HAP-1 (cell line): ENCODE measurements at regions not wholly inside any gene's neighbourhood (a gene's known extent, or its start where the extent isn't known, plus 50 kb on each side); places are given as distances from the start of the nearest gene placed in this dataset.
"Not testable (repeated sequence)": the region's sequence is repeated elsewhere in the genome, so short reads cannot be mapped to it uniquely, and the experiment has no call there.

Source experiments
- DNase-seq, 2 experiments: peaks; one replicate each; pipeline ENCODE4 v3.0.0-alpha.2; 2016 to 2020; ENCODE audit warnings: low spot score in 2 of 2
- H3K27me3 ChIP-seq: fragments of 250-450 bp; sonication (Bioruptor Pico); 2 replicates; pipeline ENCODE4 v1.5.1; 2020; ENCODE audit warnings: low read depth, mild to moderate bottlenecking, moderate library complexity
- H3K36me3 ChIP-seq: fragments of 250-450 bp; sonication (Bioruptor Pico); replicated peaks from 2 replicates; pipeline ENCODE4 v1.5.1; 2020; ENCODE audit warnings: mild to moderate bottlenecking
- H3K4me1 ChIP-seq: fragments of 250-450 bp; sonication (Bioruptor Pico); 2 replicates; pipeline ENCODE4 v1.5.1; 2020; ENCODE audit warnings: mild to moderate bottlenecking
- H3K4me3 ChIP-seq: fragments of 250-450 bp; sonication (Bioruptor Pico); 2 replicates; pipeline ENCODE4 v1.5.1; 2020; ENCODE audit warnings: mild to moderate bottlenecking, moderate library complexity
- H3K9me3 ChIP-seq: fragments of 250-450 bp; sonication (Bioruptor Pico); 2 replicates; pipeline ENCODE4 v1.5.1; 2020; ENCODE audit warnings: mild to moderate bottlenecking, moderate library complexity
- in situ Hi-C: fragments of 300-500 bp; cut with MboI; formaldehyde crosslinking; loops from 3 replicates; pipeline ENCODE4 v1.14.3; 2020; ENCODE audit warnings: low sequenced_read_pairs, inconsistent platforms, mixed read lengths

DNA sequence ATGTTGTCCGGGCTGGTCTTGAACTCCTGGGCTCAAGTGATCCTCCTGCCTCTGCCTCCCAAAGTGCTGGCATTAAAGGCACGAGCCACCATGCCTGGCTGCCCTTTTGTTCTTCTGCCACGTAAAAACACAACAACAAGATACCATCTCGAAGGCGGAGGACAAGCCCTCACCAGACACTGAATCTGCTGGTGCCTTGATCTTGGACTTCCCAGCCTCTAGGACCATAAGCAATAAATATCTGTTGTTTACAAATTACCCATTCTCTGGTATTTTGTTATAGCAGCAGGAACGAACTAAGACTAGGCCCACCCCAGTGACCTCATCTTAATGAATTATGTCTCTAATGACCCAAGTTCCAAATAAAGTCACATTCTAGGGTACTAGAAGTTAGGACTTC lies 128.4 kb upstream of the CACNA1A start:
- Histone ChIP-seq H3K36me3 (no peaks in the 10 kb centered on the region), H3K27me3 (no peaks in the 10 kb centered on the region; the same call in 1 of the 2 replicates), H3K4me1 (no peaks in the 10 kb centered on the region), H3K4me3 (no peak overlapping the region), H3K9me3 (no peaks in the 10 kb centered on the region; the same call in 1 of the 2 replicates)
- DNase-seq, result no peak
- in situ Hi-C loops, result no loop called here

DNA sequence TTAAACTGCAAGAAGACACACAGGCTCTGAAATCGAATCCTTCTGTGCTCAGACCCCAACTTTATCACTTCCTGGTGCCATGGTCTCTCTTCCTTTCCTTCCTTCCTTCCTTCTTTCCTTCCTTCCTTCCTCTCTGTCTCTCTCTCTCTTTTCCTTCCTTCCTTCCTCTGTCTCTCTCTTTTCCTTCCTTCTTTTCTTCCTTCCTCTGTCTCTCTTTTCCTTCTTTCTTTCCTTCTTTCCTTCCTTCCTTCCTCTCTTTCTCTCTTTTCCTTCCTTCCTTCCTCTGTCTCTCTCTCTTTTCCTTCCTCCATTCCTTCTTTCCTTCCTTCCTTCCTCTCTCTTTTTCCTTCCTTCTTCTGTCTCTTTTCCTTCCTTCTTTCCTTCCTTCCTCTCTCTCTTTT lies 127.2 kb upstream of the CACNA1A start:
- H3K36me3 ChIP-seq, result no peaks in the 10 kb centered on the region
- no peaks in the 10 kb centered on the region for H3K27me3 ChIP-seq
- no peaks in the 10 kb centered on the region for H3K4me1 ChIP-seq
- no peak for DNase-seq
- H3K9me3 ChIP-seq, result no peaks in the 10 kb centered on the region; the same call in 1 of the 2 replicates
- no peak overlapping the region for H3K4me3 ChIP-seq
- in situ Hi-C loops, result no loop called here

- Histone ChIP-seq H3K27me3 (no peaks in the 10 kb centered on the region), H3K4me3 (no peak overlapping the region), H3K4me1 (no peaks in the 10 kb centered on the region), H3K36me3 (no peaks in the 10 kb centered on the region), H3K9me3 (no peaks in the 10 kb centered on the region; the same call in 1 of the 2 replicates)
- in situ Hi-C loops, result no loop called here
- DNase-seq, result peak in 1 of 2 experiments; percentile 30
Measured at GRCh38 chr19:13633109-13633508, 126.8 kb upstream of the CACNA1A start.

- H3K4me1 ChIP-seq, H3K36me3 ChIP-seq, DNase-seq, H3K4me3 ChIP-seq, H3K27me3 ChIP-seq, in situ Hi-C loops, H3K9me3 ChIP-seq: not testable (repeated sequence)
Measured at GRCh38 chr19:13632164-13632563, 125.9 kb upstream of the CACNA1A start.

DNA sequence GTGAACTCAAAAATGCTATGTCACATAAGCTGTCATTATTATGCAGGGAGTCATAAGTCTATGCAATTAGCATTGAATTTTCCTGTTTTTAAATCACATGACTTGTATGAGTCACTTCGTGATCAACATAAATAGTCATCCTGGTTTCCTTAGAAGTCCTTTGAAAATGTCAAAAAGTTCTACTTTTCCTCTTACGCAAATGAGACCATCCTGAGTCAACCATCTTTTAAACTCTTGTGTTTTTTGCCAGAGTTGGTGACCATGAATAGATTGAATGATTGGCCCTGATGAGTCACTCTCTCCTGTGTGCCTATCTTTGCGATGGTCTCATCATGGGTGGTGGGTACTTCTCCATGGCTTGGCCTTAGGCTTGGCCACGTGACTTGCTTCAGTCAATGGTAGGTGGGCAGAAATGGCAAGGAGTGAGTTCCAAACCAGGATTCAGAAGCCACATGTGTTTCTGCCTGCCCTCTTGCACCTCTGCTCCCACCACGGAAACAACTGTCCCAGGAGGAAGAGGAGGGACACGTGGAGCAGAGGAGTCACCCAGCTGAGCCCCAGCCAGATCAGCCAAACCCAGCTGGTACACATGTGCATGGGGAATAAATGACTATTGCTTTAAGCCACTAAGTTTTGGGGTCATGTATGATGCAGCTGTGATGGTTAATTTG lies 123.5 kb upstream of the CACNA1A start:
- DNase-seq, result no peak

DNA sequence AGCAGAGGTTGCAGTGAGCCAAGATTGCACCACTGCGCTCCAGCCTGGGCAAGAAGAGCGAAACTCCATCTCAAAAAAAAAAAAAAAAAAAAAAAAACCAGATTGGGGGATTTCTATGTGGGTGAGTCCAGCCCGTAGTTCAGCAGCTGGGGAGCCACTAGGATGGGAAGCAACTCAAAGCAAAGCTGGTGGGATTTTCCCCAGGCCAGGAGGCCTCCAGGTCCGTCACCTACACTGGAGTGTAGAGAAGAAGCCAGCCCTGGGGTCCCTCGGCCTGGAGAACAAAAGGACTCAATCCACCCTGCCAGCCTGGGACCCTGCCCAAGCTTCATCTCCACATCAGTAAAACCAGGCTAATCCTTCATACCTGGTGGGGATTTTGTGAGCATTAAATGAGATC lies 121.3 kb upstream of the CACNA1A start:
- in situ Hi-C loops, result no loop called here
- no peaks in the 10 kb centered on the region for H3K4me1 ChIP-seq
- DNase-seq, result no peak

More for the DNA sequence above, 123.5 kb upstream of the CACNA1A start:
- H3K36me3 ChIP-seq, result no peaks in the 10 kb centered on the region
- no peaks in the 10 kb centered on the region; the same call in 1 of the 2 replicates for H3K9me3 ChIP-seq
- peaks cover 6% of the 10 kb centered on the region for H3K27me3 ChIP-seq
- H3K4me3 ChIP-seq, result no peak overlapping the region
- H3K4me1 ChIP-seq, result no peaks in the 10 kb centered on the region
- in situ Hi-C loops, result no loop called here

DNA sequence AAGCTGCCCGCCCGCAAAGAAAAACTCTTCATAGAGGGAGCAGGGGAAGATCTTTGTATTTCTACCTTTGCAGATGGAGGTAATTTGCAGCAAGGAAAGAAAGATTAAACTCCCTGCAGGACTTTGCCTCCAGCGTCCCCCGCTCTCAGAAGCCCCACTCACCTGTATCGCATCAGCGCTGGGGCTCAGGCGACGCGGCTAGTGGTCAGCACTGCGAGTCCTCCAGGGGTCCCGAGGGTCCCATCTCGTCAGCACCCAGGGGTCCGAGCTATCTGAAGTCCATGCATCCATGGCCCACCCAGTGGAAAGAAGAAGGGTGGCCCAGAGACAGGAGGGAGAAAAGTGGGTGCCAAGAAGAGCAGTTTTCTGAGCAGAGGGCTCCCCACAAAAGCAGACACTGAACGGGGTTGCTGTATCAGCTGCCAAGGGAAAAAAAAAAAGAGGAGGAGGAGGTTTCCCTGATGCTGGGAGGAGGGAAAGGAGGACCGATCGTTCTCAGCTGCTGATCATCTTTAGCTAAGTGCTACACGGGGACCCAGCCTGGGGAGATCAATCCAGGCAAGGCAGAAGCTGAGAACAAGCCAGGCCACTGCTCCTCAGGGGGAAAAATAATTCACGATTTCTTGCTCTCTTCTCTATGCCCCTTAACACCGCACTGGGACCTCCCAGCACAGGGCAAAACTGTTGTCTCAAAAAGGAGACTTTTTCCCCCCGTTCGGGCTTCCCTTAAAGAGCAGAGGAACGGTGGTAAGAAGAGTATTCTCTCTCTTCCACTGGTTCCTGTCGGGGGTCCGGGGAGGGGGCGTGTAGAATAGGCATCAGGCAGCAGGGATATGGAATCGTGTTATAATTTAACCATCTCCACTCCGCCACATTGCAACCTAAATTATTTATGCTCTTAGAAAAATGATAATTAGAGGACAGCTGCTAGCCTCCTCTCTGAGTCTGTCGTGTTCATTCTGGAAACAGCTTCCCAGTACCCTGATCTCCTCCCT lies 117.7 kb upstream of the CACNA1A start:
- Histone ChIP-seq H3K4me1 (no peaks in the 10 kb centered on the region), H3K27me3 (peaks cover 24% of the 10 kb centered on the region), H3K36me3 (no peaks in the 10 kb centered on the region), H3K4me3 (no peak overlapping the region), H3K9me3 (no peaks in the 10 kb centered on the region)
- no peak for DNase-seq
- in situ Hi-C loops, result no loop called here

More for the DNA sequence above, 121.3 kb upstream of the CACNA1A start:
- H3K4me3 ChIP-seq, result no peak overlapping the region
- H3K27me3 ChIP-seq, result peaks cover 21% of the 10 kb centered on the region
- H3K36me3 ChIP-seq, result no peaks in the 10 kb centered on the region
- no peaks in the 10 kb centered on the region; the same call in 1 of the 2 replicates for H3K9me3 ChIP-seq

GRCh38 chr19:13622766-13623715 lies 116.8 kb upstream of the CACNA1A start:
- peaks cover 24% of the 10 kb centered on the region for H3K27me3 ChIP-seq
- H3K4me3 ChIP-seq, result no peak overlapping the region
- H3K4me1 ChIP-seq, result no peaks in the 10 kb centered on the region
- no peak for DNase-seq
- in situ Hi-C loops, result no loop called here
- no peaks in the 10 kb centered on the region for H3K9me3 ChIP-seq
- no peaks in the 10 kb centered on the region for H3K36me3 ChIP-seq

DNA sequence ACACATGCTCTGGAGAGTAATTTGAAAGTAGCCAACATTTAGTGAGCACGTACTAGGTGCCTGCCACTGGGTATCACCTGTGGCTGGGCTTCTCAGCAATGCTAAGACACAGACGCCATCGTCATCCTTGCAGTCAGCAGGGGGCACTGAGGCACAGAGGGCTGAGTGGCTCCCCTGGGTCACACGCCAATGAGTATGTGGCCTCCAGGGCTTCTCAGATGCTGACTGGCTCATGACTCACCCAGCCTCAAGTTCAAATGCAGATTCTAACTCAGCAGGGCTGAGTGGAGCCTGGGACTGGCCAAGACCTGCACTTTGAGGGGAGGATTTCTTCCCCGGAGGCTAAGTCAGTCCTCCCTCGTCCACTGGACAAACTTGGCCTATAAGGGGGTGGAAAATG lies 115.1 kb upstream of the CACNA1A start:
- Histone ChIP-seq H3K27me3 (peaks cover 24% of the 10 kb centered on the region), H3K36me3 (no peaks in the 10 kb centered on the region), H3K9me3 (no peaks in the 10 kb centered on the region), H3K4me1 (no peaks in the 10 kb centered on the region), H3K4me3 (no peak overlapping the region)
- in situ Hi-C loops, result no loop called here
- DNase-seq, result no peak

GRCh38 chr19:13619203-13619632 lies 112.9 kb upstream of the CACNA1A start:
- no peak for DNase-seq

GRCh38 chr19:13615890-13616289 lies 109.6 kb upstream of the CACNA1A start:
- Histone ChIP-seq H3K9me3 (no peaks in the 10 kb centered on the region), H3K4me1 (no peaks in the 10 kb centered on the region), H3K36me3 (no peaks in the 10 kb centered on the region), H3K4me3 (no peak overlapping the region), H3K27me3 (0 out of 2 replicates have a peak, but pooled peaks cover 3% of the 10 kb centered on the region)
- no peak for DNase-seq
- in situ Hi-C loops, result no loop called here

More at GRCh38 chr19:13619203-13619632, 112.9 kb upstream of the CACNA1A start:
- no peaks in the 10 kb centered on the region for H3K9me3 ChIP-seq
- no peaks in the 10 kb centered on the region for H3K36me3 ChIP-seq
- no peak overlapping the region for H3K4me3 ChIP-seq
- peaks cover 11% of the 10 kb centered on the region for H3K27me3 ChIP-seq
- in situ Hi-C loops, result no loop called here
- no peaks in the 10 kb centered on the region for H3K4me1 ChIP-seq

DNA sequence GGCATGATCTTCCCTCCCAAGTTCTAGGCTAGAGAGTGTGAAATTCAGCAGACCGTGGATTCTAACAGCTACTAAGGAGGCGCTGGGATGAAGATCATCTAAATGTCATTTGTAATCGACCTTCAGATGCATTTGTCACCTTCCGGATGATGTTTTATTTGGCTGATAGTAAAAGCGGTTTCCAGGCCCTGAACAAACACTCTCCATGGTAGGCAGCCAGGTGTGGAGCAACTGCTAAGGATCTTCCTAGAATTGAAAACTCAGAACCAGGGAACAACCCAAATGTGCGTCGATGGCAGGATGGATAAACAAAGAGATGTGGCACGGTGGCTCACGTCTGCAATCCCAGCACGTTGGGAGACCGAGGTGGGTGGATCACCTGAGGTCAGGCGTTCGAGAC lies 107.2 kb upstream of the CACNA1A start:
- Histone ChIP-seq H3K36me3 (no peaks in the 10 kb centered on the region), H3K4me1 (no peaks in the 10 kb centered on the region), H3K4me3 (no peak overlapping the region), H3K27me3 (no peaks in the 10 kb centered on the region), H3K9me3 (no peaks in the 10 kb centered on the region)
- in situ Hi-C loops, result no loop called here
- no peak for DNase-seq

DNA sequence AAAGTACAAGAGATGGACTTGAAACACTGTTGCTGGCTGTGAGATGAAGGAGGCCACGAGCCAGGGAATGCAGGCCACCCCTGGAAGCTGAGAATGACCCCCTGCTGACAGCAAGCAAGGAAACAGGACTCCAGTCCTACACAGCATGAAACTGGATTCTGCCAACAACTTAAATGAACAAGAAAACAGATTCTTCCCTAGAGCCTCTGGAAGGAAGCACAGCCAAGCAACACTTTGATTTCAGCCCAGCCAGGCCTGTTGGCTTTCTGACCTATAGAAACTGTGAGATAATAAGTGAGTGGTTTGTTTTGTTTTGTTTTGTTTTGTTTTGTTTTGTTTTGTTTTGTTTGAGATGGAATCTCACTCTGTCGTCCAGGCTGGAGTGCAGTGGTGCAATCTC lies 105.3 kb upstream of the CACNA1A start:
- in situ Hi-C loops, result no loop called here
- Histone ChIP-seq H3K9me3 (no peaks in the 10 kb centered on the region), H3K27me3 (no peaks in the 10 kb centered on the region), H3K4me3 (no peak overlapping the region), H3K36me3 (no peaks in the 10 kb centered on the region), H3K4me1 (no peaks in the 10 kb centered on the region)
- no peak for DNase-seq
